Pancreas (tissue), 10 donors: ENCODE measurements at regions not wholly inside any gene's neighbourhood (a gene's known extent, or its start where the extent isn't known, plus 50 kb on each side); places are given as distances from the start of the nearest gene placed in this dataset.
"Not testable (repeated sequence)": the region's sequence is repeated elsewhere in the genome, so short reads cannot be mapped to it uniquely, and the experiment has no call there.

Source experiments
- ATAC-seq, 4 donors: fragments of 200-7000 bp; cut with Tn5 transposase; one replicate each; pipeline versions ENCODE4 v1.8.0 to v1.9.1; 2020; ENCODE audit warnings: mild to moderate bottlenecking in 4 of 4, moderate library complexity in 4 of 4
- DNase-seq, 6 donors: peaks; one replicate each; pipeline ENCODE4 v3.0.0-alpha.2; 2020
- FAIRE-seq: peaks from 2 replicates; lab custom pipeline; 2012; peaks lifted over from hg19 to GRCh38; lab: Jason Lieb, UNC
- H3K27ac ChIP-seq, 4 donors: fragments of 200-600 bp; sonication (generic); 1 replicate in 3 of 4; 2 replicates in 1 of 4; pipeline versions ENCODE4 v1.5.0 to v1.8.0; 2020
- H3K27me3 ChIP-seq, 4 donors: fragments of 200-600 bp; one replicate each; pipeline ENCODE4 v1.8.0; 2021
- H3K36me3 ChIP-seq, 3 donors: fragments of 200-600 bp; sonication (generic) in 1 of 3; one replicate each; pipeline versions ENCODE4 v1.5.0 to v1.8.0; 2020 to 2021
- H3K4me1 ChIP-seq, 3 donors: fragments of 200-600 bp; one replicate each; pipeline ENCODE4 v1.8.0; 2021
- H3K4me3 ChIP-seq, 4 donors: fragments of 200-600 bp; sonication (generic) in 2 of 4; one replicate each; pipeline versions ENCODE4 v1.5.0 to v1.8.0; 2020 to 2021
- H3K9me3 ChIP-seq, 4 donors: fragments of 200-600 bp; one replicate each; pipeline ENCODE4 v1.8.0; 2021
- WGBS, 2 donors: extraction: QIAGEN DNeasy Blood & Tissue Kit; methylation state at CpG; one replicate each; pipeline ENCODE4 v1.1.7; 2013; 5-methylcytosine and 5-hydroxymethylcytosine counted together
- intact Hi-C, 3 donors: fragments of 100-400 bp; cut with DNase I; formaldehyde crosslinking; loops; one replicate each; pipeline versions ENCODE4 v1.11.1 to v1.14.2; 2022
- TF ChIP-seq, protein P1 (sequence below), 4 donors: fragments of 200-600 bp; sonication (generic) in 3 of 4; IDR thresholded peaks; one replicate each; pipeline versions ENCODE4 v1.5.0 to v1.8.0; 2021; ENCODE audit warnings: antibody characterized with exemption in 4 of 4
- donor health status: healthy with polysubstance abuse.
- donor health status: DM: no; HTN: no; CAD: no; lungs with moderate emphysema.
- donor health status: DM: no; HTN: no; CAD: no.
- donor health status: control.
- donor health status: control.
- donor health status: Bipolar disorder and iron deficiency.
- donor health status: DM: yes; HTN: yes; CAD: no.
- donor health status: DM: no; HTN: no; CAD: no.
- donor health status: DM: no; HTN: no; CAD: no.
- donor health status: DM: yes; HTN: yes; CAD: no.

- TF ChIP-seq, protein P1, sequence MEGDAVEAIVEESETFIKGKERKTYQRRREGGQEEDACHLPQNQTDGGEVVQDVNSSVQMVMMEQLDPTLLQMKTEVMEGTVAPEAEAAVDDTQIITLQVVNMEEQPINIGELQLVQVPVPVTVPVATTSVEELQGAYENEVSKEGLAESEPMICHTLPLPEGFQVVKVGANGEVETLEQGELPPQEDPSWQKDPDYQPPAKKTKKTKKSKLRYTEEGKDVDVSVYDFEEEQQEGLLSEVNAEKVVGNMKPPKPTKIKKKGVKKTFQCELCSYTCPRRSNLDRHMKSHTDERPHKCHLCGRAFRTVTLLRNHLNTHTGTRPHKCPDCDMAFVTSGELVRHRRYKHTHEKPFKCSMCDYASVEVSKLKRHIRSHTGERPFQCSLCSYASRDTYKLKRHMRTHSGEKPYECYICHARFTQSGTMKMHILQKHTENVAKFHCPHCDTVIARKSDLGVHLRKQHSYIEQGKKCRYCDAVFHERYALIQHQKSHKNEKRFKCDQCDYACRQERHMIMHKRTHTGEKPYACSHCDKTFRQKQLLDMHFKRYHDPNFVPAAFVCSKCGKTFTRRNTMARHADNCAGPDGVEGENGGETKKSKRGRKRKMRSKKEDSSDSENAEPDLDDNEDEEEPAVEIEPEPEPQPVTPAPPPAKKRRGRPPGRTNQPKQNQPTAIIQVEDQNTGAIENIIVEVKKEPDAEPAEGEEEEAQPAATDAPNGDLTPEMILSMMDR (IDR thresholded peaks at IDR 0.05): no peak
- no peak overlapping the region for H3K27ac ChIP-seq
- DNase-seq: no peak
- no peaks in the 10 kb centered on the region for H3K4me1 ChIP-seq
- no peak overlapping the region for H3K4me3 ChIP-seq
- no peaks in the 10 kb centered on the region for H3K27me3 ChIP-seq
- intact Hi-C loops: no loop called here
- H3K9me3 ChIP-seq: no peaks in the 10 kb centered on the region
- no peak for FAIRE-seq
- ATAC-seq: no peak
- H3K36me3 ChIP-seq: no peaks in the 10 kb centered on the region
- WGBS, 2 donors: 53 to 59% methylated on average over 1 of the region's 1 CpG
Measured at GRCh38 chr3:161619351-161619750, 122.7 kb downstream of the OTOL1 start.

GRCh38 chr3:161630794-161631193 is 134.2 kb downstream of the OTOL1 start:
- Histone ChIP-seq H3K4me1 (no peaks in the 10 kb centered on the region), H3K4me3 (no peak overlapping the region), H3K9me3 (no peaks in the 10 kb centered on the region), H3K27me3 (no peaks in the 10 kb centered on the region), H3K36me3 (no peaks in the 10 kb centered on the region), H3K27ac (no peak overlapping the region)
- FAIRE-seq (no peak), ATAC-seq (no peak), DNase-seq (no peak)
- TF ChIP-seq, protein P1 (IDR thresholded peaks at IDR 0.05): no peak
- intact Hi-C loops: no loop called here
- WGBS, 2 donors: 30 to 47% methylated on average over 2 of the region's 2 CpGs

DNA sequence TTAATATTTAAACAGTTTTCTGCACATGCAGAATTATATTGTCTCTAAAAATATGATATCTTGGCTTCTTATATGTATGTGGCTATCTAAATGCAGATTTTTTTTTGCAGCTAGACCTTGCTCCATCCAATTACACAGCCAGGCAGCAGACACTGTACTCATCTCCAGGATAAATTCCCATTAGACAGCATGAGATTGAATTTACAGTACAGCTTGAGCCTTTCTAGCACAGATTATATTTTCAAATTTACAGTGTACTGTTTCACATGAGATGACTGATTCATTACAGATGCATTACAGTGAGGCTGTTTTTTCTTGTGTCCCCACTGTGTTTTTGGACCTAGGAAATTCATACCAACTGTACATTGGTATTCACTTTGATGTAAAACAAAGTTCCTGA is 134.9 kb downstream of the OTOL1 start:
- intact Hi-C loops: no loop called here
- H3K9me3 ChIP-seq: no peaks in the 10 kb centered on the region
- H3K36me3 ChIP-seq: no peaks in the 10 kb centered on the region
- DNase-seq (no peak), FAIRE-seq (no peak), ATAC-seq (no peak)
- no peaks in the 10 kb centered on the region for H3K4me1 ChIP-seq
- H3K27ac ChIP-seq: no peak overlapping the region
- TF ChIP-seq, protein P1 (IDR thresholded peaks at IDR 0.05): no peak
- H3K4me3 ChIP-seq: no peak overlapping the region
- no peaks in the 10 kb centered on the region for H3K27me3 ChIP-seq

- H3K27ac ChIP-seq: no peak overlapping the region
- no peak for FAIRE-seq
- ATAC-seq: no peak
- WGBS, 2 donors: 40% methylated on average over 2 of the region's 2 CpGs
- TF ChIP-seq, protein P1 (IDR thresholded peaks at IDR 0.05): no peak
- H3K27me3 ChIP-seq: no peaks in the 10 kb centered on the region
- no peaks in the 10 kb centered on the region for H3K9me3 ChIP-seq
- H3K4me3 ChIP-seq: no peak overlapping the region
- intact Hi-C loops: no loop called here
- H3K4me1 ChIP-seq: no peaks in the 10 kb centered on the region
- no peak for DNase-seq
- H3K36me3 ChIP-seq: no peaks in the 10 kb centered on the region
Measured at GRCh38 chr3:161637559-161637958, 141.0 kb downstream of the OTOL1 start.

GRCh38 chr3:161639095-161639494 is 142.5 kb downstream of the OTOL1 start:
- intact Hi-C loops, H3K4me3 ChIP-seq, H3K4me1 ChIP-seq, H3K36me3 ChIP-seq, H3K27me3 ChIP-seq, ATAC-seq, H3K9me3 ChIP-seq, H3K27ac ChIP-seq, DNase-seq, FAIRE-seq: not testable (repeated sequence)
- WGBS, 2 donors: 58 to 71% methylated on average over 5 of the region's 5 CpGs

GRCh38 chr3:161640181-161640580 is 143.6 kb downstream of the OTOL1 start:
- ATAC-seq (no peak), FAIRE-seq (no peak), DNase-seq (no peak)
- Histone ChIP-seq H3K27ac (no peak overlapping the region), H3K36me3 (no peaks in the 10 kb centered on the region), H3K4me1 (no peaks in the 10 kb centered on the region), H3K27me3 (no peaks in the 10 kb centered on the region), H3K9me3 (no peaks in the 10 kb centered on the region), H3K4me3 (no peak overlapping the region)
- TF ChIP-seq, protein P1 (IDR thresholded peaks at IDR 0.05): no peak
- intact Hi-C loops: no loop called here
- 38 to 46% methylated on average over 1 of the region's 1 CpG for WGBS, 2 donors
